ENCODE measurements at regions not wholly inside any gene's neighbourhood (a gene's known extent, or its start where the extent isn't known, plus 50 kb on each side); places are given as distances from the start of the nearest gene placed in this dataset.

DNA sequence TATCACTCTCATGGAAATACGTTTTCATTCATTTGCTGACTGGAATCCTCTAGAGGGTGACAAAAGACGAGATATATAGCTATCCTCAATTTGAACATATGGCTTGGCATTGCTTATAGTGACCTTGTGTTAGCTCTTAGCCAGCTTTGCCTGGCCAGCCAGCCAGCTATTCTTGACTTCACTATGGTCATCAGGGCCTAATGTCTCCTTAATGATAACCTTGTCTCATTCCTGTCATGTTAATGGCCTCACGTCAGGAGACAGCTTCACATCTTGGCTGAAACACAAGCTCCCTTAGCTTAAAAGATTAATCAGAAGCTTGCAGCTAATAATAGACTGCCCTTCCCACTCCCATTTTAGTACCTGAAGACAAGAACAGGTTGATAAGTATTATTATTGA lies 1517.5 kb upstream of the PIK3C3 start:
- TF ChIP-seq BHLHE40 (IDR thresholded peaks at IDR 0.05; ENCODE audit: borderline replicate concordance) (no peak), FOXM1 (IDR thresholded peaks at IDR 0.05; ENCODE audit: borderline replicate concordance) (no peak), FOXK2 (IDR thresholded peaks at IDR 0.05) (no peak), SUZ12 (IDR thresholded peaks at IDR 0.05) (no peak), TARDBP (IDR thresholded peaks at IDR 0.05) (no peak), CTBP1 (IDR thresholded peaks at IDR 0.05; ENCODE audit: borderline replicate concordance) (no peak), ELF4 (IDR thresholded peaks at IDR 0.05) (no peak), SP1 (IDR thresholded peaks at IDR 0.05) (no peak), L3MBTL2 (conservative IDR thresholded peaks at IDR 0.05) (no peak), HDGF (IDR thresholded peaks at IDR 0.05; ENCODE audit: borderline replicate concordance) (no peak), ARNT (IDR thresholded peaks at IDR 0.05) (no peak), FOXA1 (IDR thresholded peaks at IDR 0.05) (no peak)
- TF ChIP-seq, protein P1, sequence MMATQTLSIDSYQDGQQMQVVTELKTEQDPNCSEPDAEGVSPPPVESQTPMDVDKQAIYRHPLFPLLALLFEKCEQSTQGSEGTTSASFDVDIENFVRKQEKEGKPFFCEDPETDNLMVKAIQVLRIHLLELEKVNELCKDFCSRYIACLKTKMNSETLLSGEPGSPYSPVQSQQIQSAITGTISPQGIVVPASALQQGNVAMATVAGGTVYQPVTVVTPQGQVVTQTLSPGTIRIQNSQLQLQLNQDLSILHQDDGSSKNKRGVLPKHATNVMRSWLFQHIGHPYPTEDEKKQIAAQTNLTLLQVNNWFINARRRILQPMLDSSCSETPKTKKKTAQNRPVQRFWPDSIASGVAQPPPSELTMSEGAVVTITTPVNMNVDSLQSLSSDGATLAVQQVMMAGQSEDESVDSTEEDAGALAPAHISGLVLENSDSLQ (IDR thresholded peaks at IDR 0.05): no peak

All from HEK293T (cell line).